ENCODE measurements at regions not wholly inside any gene's neighbourhood (a gene's known extent, or its start where the extent isn't known, plus 50 kb on each side); places are given as distances from the start of the nearest gene placed in this dataset.

- no peak for DNase-seq
Observed at GRCh38 chr12:45634273-45634917, 95.1 kb upstream of the ARID2 start.

- no peak for DNase-seq
Observed at GRCh38 chr12:45637242-45637641, 92.3 kb upstream of the ARID2 start.

- no peak for DNase-seq
Observed at GRCh38 chr12:45637706-45638105, 91.8 kb upstream of the ARID2 start.

GRCh38 chr12:45638386-45638785 is 91.1 kb upstream of the ARID2 start:
- DNase-seq, result no peak

GRCh38 chr12:45644541-45644940 is 85.0 kb upstream of the ARID2 start:
- DNase-seq, result no peak

GRCh38 chr12:45646851-45647581 is 82.5 kb upstream of the ARID2 start:
- DNase-seq, result no peak

- DNase-seq, result no peak
Observed at GRCh38 chr12:45648070-45648469, 81.4 kb upstream of the ARID2 start.

GRCh38 chr12:45651029-45651428 is 78.5 kb upstream of the ARID2 start:
- no peak for DNase-seq

GRCh38 chr12:45654002-45654665 is 75.4 kb upstream of the ARID2 start:
- no peak for DNase-seq

GRCh38 chr12:45655186-45655585 is 74.3 kb upstream of the ARID2 start:
- DNase-seq, result no peak

- no peak for DNase-seq
Observed at GRCh38 chr12:45655743-45656142, 73.8 kb upstream of the ARID2 start.

GRCh38 chr12:45658020-45658419 is 71.5 kb upstream of the ARID2 start:
- no peak for DNase-seq

GRCh38 chr12:45660330-45660729 is 69.2 kb upstream of the ARID2 start:
- no peak for DNase-seq

GRCh38 chr12:45663455-45663854 is 66.1 kb upstream of the ARID2 start:
- DNase-seq, result no peak

GRCh38 chr12:45665941-45666340 is 63.6 kb upstream of the ARID2 start:
- DNase-seq, result no peak

- no peak for DNase-seq
Observed at GRCh38 chr12:45666396-45666795, 63.1 kb upstream of the ARID2 start.

- DNase-seq, result no peak
Observed at GRCh38 chr12:45666816-45667215, 62.7 kb upstream of the ARID2 start.

- no peak for DNase-seq
Observed at GRCh38 chr12:45667761-45668160, 61.7 kb upstream of the ARID2 start.

GRCh38 chr12:45668641-45669040 is 60.9 kb upstream of the ARID2 start:
- no peak for DNase-seq

GRCh38 chr12:45669093-45669492 is 60.4 kb upstream of the ARID2 start:
- DNase-seq, result no peak

- no peak for DNase-seq
Observed at GRCh38 chr12:45669792-45670191, 59.7 kb upstream of the ARID2 start.

GRCh38 chr12:45670346-45671065 is 59.0 kb upstream of the ARID2 start:
- DNase-seq, result no peak

GRCh38 chr12:45671254-45671653 is 58.3 kb upstream of the ARID2 start:
- no peak for DNase-seq
